WTC11 (cell line): ENCODE measurements at regions not wholly inside any gene's neighbourhood (a gene's known extent, or its start where the extent isn't known, plus 50 kb on each side); places are given as distances from the start of the nearest gene placed in this dataset.

Source experiments
- ATAC-seq: fragments of 200-7000 bp; cut with Tn5 transposase; 2 replicates; pipeline ENCODE4 v1.10.0; 2021; ENCODE audit warnings: mild to moderate bottlenecking, moderate library complexity
- CTCF ChIA-PET: fragments of 300-600 bp; sonication (Branson Sonifier 250); formaldehyde crosslinking; loops from one replicate; lab custom pipeline; 2021; ENCODE audit warnings: antibody characterized with exemption; lab: Charles Lee
- POLR2A ChIA-PET: fragments of 350-600 bp; sonication (Branson Sonifier 250); formaldehyde crosslinking; loops from one replicate; lab custom pipeline; 2021; ENCODE audit warnings: antibody characterized with exemption; lab: Charles Lee
- DNase-seq: peaks from one replicate; pipeline ENCODE4 v3.0.0; 2021; ENCODE audit warnings: low spot score
- H3K27ac Mint-ChIP-seq: 2 replicates; pipeline ENCODE4 v1.8.0; 2021; ENCODE audit warnings: mixed read lengths
- H3K27me3 Mint-ChIP-seq: 2 replicates; pipeline ENCODE4 v1.8.0; 2021; ENCODE audit warnings: low read depth, mild to moderate bottlenecking, moderate library complexity, mixed read lengths
- H3K36me3 Mint-ChIP-seq: 2 replicates; pipeline ENCODE4 v1.8.0; 2021; ENCODE audit warnings: mixed read lengths
- H3K4me1 Mint-ChIP-seq: 2 replicates; pipeline ENCODE4 v1.8.0; 2022; ENCODE audit warnings: mixed read lengths
- H3K4me3 Mint-ChIP-seq: 2 replicates; pipeline ENCODE4 v1.8.0; 2021; ENCODE audit warnings: mild to moderate bottlenecking, moderate library complexity, mixed read lengths
- H3K9me3 Mint-ChIP-seq: 2 replicates; pipeline ENCODE4 v1.8.0; 2021; ENCODE audit warnings: mixed read lengths
- CREM ChIP-seq: sonication (generic); formaldehyde crosslinking; IDR thresholded peaks from 2 replicates; pipeline ENCODE4 v1.8.1; 2022; ENCODE audit warnings: mild to moderate bottlenecking, missing genetic modification reagents, moderate library complexity
- GABPB1 ChIP-seq: sonication (generic); formaldehyde crosslinking; IDR thresholded peaks from 2 replicates; pipeline ENCODE4 v1.8.1; 2023; ENCODE audit warnings: mild to moderate bottlenecking, missing genetic modification reagents
- GTF2I ChIP-seq: fragments of 250-450 bp; sonication (Bioruptor Pico); conservative IDR thresholded peaks from 2 replicates; pipeline ENCODE4 v1.4.0; 2021; ENCODE audit warnings: mild to moderate bottlenecking
- HMGA2 ChIP-seq: fragments of 250-450 bp; sonication (Bioruptor Pico); IDR thresholded peaks from 2 replicates; pipeline ENCODE4 v1.4.0; 2021; ENCODE audit warnings: mild to moderate bottlenecking, moderate library complexity
- KAT7 ChIP-seq: sonication (generic); formaldehyde crosslinking; IDR thresholded peaks from 2 replicates; pipeline ENCODE4 v1.8.1; 2023; ENCODE audit warnings: missing genetic modification reagents, mild to moderate bottlenecking, borderline replicate concordance
- MYBL2 ChIP-seq: sonication (generic); formaldehyde crosslinking; IDR thresholded peaks from 2 replicates; pipeline ENCODE4 v1.8.1; 2023; ENCODE audit warnings: mild to moderate bottlenecking, moderate library complexity, missing genetic modification reagents
- NFYB ChIP-seq: sonication (generic); formaldehyde crosslinking; conservative IDR thresholded peaks from 2 replicates; pipeline ENCODE4 v1.8.0; 2022; ENCODE audit warnings: low read depth, missing genetic modification reagents
- SOX15 ChIP-seq: fragments of 250-450 bp; sonication (Bioruptor Pico); IDR thresholded peaks from 2 replicates; pipeline ENCODE4 v1.9.0; 2021; ENCODE audit warnings: mild to moderate bottlenecking
- TP53 ChIP-seq: sonication (generic); formaldehyde crosslinking; IDR thresholded peaks from 2 replicates; pipeline ENCODE4 v1.8.1; 2023; ENCODE audit warnings: mild to moderate bottlenecking, missing genetic modification reagents
- ZNF121 ChIP-seq: sonication (generic); formaldehyde crosslinking; IDR thresholded peaks from 2 replicates; pipeline ENCODE4 v1.8.0; 2023; ENCODE audit warnings: missing genetic modification reagents
- ZNF219 ChIP-seq: sonication (generic); formaldehyde crosslinking; IDR thresholded peaks from 2 replicates; pipeline ENCODE4 v1.8.0; 2023; ENCODE audit warnings: missing genetic modification reagents, mild to moderate bottlenecking, borderline replicate concordance
- ZNF671 ChIP-seq: fragments of 250-450 bp; sonication (Bioruptor Pico); IDR thresholded peaks from 2 replicates; pipeline ENCODE4 v1.8.0; 2021; ENCODE audit warnings: mild to moderate bottlenecking
- TF ChIP-seq, protein P1 (sequence below): sonication (generic); formaldehyde crosslinking; IDR thresholded peaks from 2 replicates; pipeline ENCODE4 v1.8.0; 2023; ENCODE audit warnings: missing genetic modification reagents, mild to moderate bottlenecking, borderline replicate concordance
- TF ChIP-seq, protein P2 (sequence below): fragments of 250-450 bp; sonication (Bioruptor Pico); IDR thresholded peaks from 2 replicates; pipeline ENCODE4 v1.9.0; 2021; ENCODE audit warnings: mild to moderate bottlenecking, borderline replicate concordance
- TF ChIP-seq, protein P3 (sequence below): sonication (generic); formaldehyde crosslinking; IDR thresholded peaks from 2 replicates; pipeline ENCODE4 v1.8.0; 2022; ENCODE audit warnings: mild to moderate bottlenecking, missing genetic modification reagents
- TF ChIP-seq, protein P4 (sequence below): sonication (generic); formaldehyde crosslinking; IDR thresholded peaks from 2 replicates; pipeline ENCODE4 v1.8.1; 2022; ENCODE audit warnings: mild to moderate bottlenecking, moderate library complexity, missing genetic modification reagents
- TF ChIP-seq, protein P5 (sequence below): sonication (generic); formaldehyde crosslinking; conservative IDR thresholded peaks from 2 replicates; pipeline ENCODE4 v1.8.1; 2022; ENCODE audit warnings: mild to moderate bottlenecking, missing genetic modification reagents
- TF ChIP-seq, protein P6 (sequence below): fragments of 200-600 bp; IDR thresholded peaks from 2 replicates; pipeline ENCODE4 v1.8.0; 2022; ENCODE audit warnings: antibody characterized with exemption
- TF ChIP-seq, protein P7 (sequence below): sonication (generic); formaldehyde crosslinking; IDR thresholded peaks from 2 replicates; pipeline ENCODE4 v1.8.1; 2023; ENCODE audit warnings: mild to moderate bottlenecking, missing genetic modification reagents

DNA sequence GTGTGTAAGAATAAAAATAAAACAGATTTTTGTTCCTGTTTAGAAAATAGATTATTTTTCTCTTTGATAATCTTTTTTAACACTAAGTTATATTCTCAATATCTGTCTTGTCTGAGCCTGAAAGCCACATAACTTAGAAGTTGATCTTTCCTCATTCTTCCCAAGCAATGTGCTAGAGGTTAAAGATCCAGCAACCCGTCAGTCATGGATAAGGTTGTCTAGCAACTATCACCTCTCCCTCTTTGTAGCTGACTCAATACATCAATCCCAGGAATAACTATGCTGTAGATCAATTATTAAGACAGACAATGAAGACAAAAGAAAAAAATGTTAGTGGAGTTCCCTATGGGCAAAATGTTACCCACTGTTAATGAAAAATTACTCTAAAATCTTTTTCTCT is 813.1 kb upstream of the CCDC179 start (continued):
- TF ChIP-seq, protein P1, sequence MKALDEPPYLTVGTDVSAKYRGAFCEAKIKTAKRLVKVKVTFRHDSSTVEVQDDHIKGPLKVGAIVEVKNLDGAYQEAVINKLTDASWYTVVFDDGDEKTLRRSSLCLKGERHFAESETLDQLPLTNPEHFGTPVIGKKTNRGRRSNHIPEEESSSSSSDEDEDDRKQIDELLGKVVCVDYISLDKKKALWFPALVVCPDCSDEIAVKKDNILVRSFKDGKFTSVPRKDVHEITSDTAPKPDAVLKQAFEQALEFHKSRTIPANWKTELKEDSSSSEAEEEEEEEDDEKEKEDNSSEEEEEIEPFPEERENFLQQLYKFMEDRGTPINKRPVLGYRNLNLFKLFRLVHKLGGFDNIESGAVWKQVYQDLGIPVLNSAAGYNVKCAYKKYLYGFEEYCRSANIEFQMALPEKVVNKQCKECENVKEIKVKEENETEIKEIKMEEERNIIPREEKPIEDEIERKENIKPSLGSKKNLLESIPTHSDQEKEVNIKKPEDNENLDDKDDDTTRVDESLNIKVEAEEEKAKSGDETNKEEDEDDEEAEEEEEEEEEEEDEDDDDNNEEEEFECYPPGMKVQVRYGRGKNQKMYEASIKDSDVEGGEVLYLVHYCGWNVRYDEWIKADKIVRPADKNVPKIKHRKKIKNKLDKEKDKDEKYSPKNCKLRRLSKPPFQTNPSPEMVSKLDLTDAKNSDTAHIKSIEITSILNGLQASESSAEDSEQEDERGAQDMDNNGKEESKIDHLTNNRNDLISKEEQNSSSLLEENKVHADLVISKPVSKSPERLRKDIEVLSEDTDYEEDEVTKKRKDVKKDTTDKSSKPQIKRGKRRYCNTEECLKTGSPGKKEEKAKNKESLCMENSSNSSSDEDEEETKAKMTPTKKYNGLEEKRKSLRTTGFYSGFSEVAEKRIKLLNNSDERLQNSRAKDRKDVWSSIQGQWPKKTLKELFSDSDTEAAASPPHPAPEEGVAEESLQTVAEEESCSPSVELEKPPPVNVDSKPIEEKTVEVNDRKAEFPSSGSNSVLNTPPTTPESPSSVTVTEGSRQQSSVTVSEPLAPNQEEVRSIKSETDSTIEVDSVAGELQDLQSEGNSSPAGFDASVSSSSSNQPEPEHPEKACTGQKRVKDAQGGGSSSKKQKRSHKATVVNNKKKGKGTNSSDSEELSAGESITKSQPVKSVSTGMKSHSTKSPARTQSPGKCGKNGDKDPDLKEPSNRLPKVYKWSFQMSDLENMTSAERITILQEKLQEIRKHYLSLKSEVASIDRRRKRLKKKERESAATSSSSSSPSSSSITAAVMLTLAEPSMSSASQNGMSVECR (CRISPR knock-in tag) = no peak
- TF ChIP-seq, protein P2, sequence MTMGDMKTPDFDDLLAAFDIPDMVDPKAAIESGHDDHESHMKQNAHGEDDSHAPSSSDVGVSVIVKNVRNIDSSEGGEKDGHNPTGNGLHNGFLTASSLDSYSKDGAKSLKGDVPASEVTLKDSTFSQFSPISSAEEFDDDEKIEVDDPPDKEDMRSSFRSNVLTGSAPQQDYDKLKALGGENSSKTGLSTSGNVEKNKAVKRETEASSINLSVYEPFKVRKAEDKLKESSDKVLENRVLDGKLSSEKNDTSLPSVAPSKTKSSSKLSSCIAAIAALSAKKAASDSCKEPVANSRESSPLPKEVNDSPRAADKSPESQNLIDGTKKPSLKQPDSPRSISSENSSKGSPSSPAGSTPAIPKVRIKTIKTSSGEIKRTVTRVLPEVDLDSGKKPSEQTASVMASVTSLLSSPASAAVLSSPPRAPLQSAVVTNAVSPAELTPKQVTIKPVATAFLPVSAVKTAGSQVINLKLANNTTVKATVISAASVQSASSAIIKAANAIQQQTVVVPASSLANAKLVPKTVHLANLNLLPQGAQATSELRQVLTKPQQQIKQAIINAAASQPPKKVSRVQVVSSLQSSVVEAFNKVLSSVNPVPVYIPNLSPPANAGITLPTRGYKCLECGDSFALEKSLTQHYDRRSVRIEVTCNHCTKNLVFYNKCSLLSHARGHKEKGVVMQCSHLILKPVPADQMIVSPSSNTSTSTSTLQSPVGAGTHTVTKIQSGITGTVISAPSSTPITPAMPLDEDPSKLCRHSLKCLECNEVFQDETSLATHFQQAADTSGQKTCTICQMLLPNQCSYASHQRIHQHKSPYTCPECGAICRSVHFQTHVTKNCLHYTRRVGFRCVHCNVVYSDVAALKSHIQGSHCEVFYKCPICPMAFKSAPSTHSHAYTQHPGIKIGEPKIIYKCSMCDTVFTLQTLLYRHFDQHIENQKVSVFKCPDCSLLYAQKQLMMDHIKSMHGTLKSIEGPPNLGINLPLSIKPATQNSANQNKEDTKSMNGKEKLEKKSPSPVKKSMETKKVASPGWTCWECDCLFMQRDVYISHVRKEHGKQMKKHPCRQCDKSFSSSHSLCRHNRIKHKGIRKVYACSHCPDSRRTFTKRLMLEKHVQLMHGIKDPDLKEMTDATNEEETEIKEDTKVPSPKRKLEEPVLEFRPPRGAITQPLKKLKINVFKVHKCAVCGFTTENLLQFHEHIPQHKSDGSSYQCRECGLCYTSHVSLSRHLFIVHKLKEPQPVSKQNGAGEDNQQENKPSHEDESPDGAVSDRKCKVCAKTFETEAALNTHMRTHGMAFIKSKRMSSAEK = no peak
- TF ChIP-seq GTF2I (CRISPR knock-in tag) (no peak), MYBL2 (CRISPR knock-in tag) (no peak), SOX15 (CRISPR knock-in tag) (no peak), ZNF671 (CRISPR knock-in tag) (no peak), GABPB1 (CRISPR knock-in tag) (no peak), ZNF121 (CRISPR knock-in tag) (no peak), CREM (no peak), TP53 (no peak)

DNA sequence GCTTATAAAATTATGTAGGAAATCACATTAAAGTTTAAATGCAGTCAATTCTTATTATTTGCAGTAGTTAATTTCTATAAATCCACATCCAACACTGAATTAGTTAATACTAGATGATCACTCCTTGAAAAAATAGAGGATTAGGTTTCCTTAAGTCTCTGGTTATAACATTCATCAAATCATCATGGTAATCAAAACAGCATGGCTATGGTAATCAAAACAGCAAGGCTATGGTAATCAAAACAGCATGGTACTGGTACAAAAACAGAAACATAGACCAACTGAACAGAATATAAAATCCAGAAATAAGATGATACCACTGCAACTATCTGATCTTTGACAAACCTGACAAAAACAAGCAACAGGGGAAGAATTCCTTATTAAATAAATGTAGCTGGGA is 814.6 kb upstream of the CCDC179 start:
- ATAC-seq (no peak), DNase-seq (no peak)
- H3K4me3 Mint-ChIP-seq = no peak overlapping the region
- no peaks in the 10 kb centered on the region for H3K9me3 Mint-ChIP-seq
- CTCF ChIA-PET = no interaction called here
- no peaks in the 10 kb centered on the region for H3K36me3 Mint-ChIP-seq
- POLR2A ChIA-PET = no interaction called here
- H3K27ac Mint-ChIP-seq = no peak overlapping the region
- H3K4me1 Mint-ChIP-seq = no peaks in the 10 kb centered on the region
- no peaks in the 10 kb centered on the region for H3K27me3 Mint-ChIP-seq
- TF ChIP-seq, protein P3, sequence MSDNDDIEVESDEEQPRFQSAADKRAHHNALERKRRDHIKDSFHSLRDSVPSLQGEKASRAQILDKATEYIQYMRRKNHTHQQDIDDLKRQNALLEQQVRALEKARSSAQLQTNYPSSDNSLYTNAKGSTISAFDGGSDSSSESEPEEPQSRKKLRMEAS (CRISPR knock-in tag) = no peak
- TF ChIP-seq GTF2I (CRISPR knock-in tag) = no peak
- TF ChIP-seq, protein P4, sequence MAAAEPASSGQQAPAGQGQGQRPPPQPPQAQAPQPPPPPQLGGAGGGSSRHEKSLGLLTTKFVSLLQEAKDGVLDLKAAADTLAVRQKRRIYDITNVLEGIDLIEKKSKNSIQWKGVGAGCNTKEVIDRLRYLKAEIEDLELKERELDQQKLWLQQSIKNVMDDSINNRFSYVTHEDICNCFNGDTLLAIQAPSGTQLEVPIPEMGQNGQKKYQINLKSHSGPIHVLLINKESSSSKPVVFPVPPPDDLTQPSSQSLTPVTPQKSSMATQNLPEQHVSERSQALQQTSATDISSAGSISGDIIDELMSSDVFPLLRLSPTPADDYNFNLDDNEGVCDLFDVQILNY (CRISPR knock-in tag) = no peak
- TF ChIP-seq, protein P5, sequence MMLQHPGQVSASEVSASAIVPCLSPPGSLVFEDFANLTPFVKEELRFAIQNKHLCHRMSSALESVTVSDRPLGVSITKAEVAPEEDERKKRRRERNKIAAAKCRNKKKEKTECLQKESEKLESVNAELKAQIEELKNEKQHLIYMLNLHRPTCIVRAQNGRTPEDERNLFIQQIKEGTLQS (CRISPR knock-in tag) = no peak
- TF ChIP-seq, protein P1 (CRISPR knock-in tag) = no peak
- TF ChIP-seq, protein P6, sequence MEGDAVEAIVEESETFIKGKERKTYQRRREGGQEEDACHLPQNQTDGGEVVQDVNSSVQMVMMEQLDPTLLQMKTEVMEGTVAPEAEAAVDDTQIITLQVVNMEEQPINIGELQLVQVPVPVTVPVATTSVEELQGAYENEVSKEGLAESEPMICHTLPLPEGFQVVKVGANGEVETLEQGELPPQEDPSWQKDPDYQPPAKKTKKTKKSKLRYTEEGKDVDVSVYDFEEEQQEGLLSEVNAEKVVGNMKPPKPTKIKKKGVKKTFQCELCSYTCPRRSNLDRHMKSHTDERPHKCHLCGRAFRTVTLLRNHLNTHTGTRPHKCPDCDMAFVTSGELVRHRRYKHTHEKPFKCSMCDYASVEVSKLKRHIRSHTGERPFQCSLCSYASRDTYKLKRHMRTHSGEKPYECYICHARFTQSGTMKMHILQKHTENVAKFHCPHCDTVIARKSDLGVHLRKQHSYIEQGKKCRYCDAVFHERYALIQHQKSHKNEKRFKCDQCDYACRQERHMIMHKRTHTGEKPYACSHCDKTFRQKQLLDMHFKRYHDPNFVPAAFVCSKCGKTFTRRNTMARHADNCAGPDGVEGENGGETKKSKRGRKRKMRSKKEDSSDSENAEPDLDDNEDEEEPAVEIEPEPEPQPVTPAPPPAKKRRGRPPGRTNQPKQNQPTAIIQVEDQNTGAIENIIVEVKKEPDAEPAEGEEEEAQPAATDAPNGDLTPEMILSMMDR = no peak
- TF ChIP-seq, protein P7, sequence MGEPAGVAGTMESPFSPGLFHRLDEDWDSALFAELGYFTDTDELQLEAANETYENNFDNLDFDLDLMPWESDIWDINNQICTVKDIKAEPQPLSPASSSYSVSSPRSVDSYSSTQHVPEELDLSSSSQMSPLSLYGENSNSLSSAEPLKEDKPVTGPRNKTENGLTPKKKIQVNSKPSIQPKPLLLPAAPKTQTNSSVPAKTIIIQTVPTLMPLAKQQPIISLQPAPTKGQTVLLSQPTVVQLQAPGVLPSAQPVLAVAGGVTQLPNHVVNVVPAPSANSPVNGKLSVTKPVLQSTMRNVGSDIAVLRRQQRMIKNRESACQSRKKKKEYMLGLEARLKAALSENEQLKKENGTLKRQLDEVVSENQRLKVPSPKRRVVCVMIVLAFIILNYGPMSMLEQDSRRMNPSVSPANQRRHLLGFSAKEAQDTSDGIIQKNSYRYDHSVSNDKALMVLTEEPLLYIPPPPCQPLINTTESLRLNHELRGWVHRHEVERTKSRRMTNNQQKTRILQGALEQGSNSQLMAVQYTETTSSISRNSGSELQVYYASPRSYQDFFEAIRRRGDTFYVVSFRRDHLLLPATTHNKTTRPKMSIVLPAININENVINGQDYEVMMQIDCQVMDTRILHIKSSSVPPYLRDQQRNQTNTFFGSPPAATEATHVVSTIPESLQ (CRISPR knock-in tag) = no peak
- TF ChIP-seq NFYB (CRISPR knock-in tag) = no peak
- no peak for TF ChIP-seq KAT7 (CRISPR knock-in tag)
- TF ChIP-seq HMGA2 (CRISPR knock-in tag) = no peak
- no peak for TF ChIP-seq ZNF219
